Head of caudate nucleus (tissue), 42 donors: ENCODE measurements at regions not wholly inside any gene's neighbourhood (a gene's known extent, or its start where the extent isn't known, plus 50 kb on each side); places are given as distances from the start of the nearest gene placed in this dataset.
"Not testable (repeated sequence)": the region's sequence is repeated elsewhere in the genome, so short reads cannot be mapped to it uniquely, and the experiment has no call there.

Source experiments
- DNase-seq, 42 donors: peaks; one replicate each; pipeline versions ENCODE4 v3.0.0 to v3.0.0-alpha.2; 2020 to 2021; ENCODE audit warnings: mixed read lengths in 7 of 42
- intact Hi-C: fragments of 100-400 bp; cut with DNase I; formaldehyde crosslinking; loops from one replicate; pipeline ENCODE4 v1.15.0; 2022

DNA sequence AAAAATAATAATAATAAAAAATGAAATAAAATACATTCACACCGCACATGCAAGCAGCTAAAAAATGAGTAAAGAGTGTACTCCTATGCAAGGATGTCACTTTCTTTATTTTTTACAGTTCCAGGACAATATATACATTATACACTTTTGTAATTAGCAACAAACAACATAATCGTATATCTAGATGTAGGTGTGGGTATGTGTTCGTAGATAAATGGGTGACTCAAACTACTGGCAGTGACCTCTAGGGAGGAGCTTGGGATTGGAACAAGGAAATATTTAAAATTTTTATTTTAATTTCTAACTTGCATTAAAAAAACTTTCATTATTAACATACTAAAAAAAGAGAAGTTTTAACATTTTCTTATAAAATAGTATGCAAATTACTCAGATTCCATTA lies 86.1 kb upstream of the MYLIP start:
- no peak for DNase-seq
- intact Hi-C loops = no loop called here

DNA sequence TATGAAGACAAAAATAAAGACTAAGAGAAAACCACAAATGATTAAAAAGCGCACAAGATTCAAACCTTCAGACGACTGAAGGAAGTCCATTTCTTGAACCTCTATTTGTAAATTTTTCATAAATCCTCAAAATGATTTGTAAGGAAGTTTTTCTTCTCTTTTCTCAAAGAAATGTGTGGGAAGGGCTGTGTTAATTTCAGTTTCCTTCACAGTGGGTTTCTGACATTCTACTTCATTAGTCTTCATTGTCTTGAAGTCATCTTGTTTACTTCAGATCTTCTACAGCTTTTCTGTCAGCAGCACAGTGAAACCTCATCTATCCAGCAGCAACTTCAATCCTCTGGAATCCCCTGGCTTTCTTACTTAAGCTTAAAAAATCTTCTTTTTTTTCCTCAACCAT lies 87.6 kb upstream of the MYLIP start:
- intact Hi-C loops = no loop called here
- no peak for DNase-seq

DNA sequence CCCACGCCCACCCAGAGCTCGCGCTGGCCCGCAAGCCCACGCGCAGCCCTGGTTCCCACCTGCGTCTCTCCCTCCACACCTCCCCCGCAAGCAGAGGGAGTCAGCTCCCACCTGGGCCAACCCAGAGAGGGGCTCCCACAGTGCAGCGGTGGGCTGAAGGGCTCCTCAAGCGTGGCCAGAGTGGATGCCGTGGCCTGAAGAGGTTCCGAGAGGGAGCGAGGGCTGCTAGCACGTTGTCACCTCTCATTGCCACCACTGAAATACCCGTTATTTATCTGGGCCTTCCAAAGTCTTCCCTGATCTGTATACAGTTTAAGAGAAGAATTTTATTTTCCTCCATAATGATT lies 88.3 kb upstream of the MYLIP start:
- intact Hi-C loops = no loop called here

DNA sequence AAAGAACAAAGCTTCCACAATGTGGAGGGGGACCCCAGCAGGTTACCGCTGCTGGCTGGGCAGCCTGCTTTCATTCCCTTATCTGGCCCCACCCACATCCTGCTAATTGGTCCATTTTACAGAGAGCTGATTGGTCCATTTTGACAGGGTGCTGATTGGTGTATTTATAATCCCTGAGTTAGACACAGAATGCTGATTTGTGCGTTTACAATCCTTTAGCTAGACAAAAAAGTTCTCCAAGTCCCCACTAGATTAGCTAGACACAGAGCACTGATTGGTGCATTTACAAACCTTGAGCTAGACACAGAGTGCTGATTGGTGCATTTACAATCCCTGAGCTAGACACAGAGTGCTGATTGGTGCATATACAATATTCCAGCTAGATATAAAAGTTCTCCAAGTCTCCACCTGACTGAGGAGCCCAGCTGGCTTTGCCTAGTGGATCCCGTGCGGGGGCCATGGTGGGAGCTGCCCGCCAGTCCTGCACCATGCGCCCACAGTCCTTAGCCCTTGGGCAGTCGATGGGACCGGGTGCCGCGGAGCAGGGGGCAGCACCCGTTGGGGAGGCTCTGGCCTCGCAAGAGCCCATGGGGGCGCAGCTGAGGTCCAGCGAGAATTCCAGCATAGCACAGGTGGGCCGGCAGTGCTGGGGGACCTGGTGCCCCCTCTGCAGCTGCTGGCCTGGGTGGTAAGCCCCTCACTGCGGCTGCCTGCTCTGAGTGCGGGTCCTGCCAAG lies 88.8 kb upstream of the MYLIP start:
- intact Hi-C loops, DNase-seq: not testable (repeated sequence)

More for the DNA sequence above, 88.3 kb upstream of the MYLIP start:
- no peak for DNase-seq

DNA sequence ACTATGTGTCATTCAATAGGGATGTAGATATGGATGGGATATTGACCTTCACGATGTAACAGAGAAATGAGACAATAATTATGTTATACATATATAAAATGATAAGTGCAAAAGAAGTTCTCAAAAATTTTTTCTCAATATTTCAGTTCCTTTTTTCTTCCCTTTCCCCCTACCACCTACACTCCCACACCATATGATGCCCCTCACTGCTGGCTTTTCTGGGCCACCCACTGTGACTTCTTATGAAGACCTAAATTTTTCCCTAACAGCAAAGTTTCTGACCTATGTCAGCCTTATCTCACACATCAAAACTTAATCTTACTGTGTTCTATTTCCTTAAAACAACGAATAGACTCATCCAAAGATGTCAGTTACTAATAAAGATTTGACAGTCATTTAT lies 89.9 kb upstream of the MYLIP start:
- DNase-seq = no peak
- intact Hi-C loops = no loop called here

DNA sequence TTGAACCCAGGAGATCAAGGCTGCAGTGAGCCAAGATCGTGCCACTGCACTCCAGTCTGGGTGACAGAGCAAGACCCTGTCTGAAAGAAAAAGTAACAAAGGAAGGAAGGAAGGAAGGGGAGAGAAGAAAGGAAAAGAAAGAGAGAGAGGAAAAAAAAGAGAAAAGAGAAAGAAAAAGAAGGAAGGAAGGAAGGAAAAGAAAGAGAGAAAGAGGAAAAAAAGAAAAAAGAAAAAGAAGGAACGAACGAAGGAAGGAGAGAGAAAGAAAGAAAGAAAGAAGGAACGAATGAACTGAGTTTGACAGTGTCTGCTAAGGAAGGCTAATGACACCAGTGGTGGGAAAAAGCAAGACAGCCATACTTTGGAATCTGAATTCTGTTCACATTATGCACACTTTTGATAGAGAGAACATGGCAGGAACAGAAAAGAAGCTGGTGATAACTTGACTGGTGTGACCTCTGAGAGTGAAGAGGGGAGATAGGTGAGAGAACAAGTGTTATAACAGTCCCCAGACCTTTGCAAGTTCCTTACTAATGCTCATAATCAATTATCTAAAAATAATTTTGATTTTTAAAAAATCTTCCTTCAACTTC lies 93.3 kb upstream of the MYLIP start:
- intact Hi-C loops = no loop called here
- DNase-seq = no peak

DNA sequence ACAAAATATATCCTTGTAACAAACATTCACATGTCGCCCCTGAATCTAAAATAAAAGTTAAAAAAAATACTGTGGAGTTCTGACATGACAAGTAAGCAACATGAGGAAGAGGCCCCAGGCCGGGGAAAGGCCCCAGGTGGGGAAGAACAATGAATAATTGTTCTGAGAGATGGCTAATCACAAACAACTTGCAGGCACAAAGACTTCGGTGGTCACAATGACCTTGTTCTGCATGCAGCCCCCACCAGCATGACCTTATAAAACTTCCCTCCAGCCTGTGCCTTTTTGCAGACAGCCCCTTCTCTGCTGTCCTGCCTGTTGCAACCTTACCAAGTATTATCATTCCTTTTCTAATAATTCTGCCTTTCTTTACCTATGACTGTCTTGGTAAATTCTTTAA lies 95.7 kb upstream of the MYLIP start:
- no peak for DNase-seq
- intact Hi-C loops = no loop called here

DNA sequence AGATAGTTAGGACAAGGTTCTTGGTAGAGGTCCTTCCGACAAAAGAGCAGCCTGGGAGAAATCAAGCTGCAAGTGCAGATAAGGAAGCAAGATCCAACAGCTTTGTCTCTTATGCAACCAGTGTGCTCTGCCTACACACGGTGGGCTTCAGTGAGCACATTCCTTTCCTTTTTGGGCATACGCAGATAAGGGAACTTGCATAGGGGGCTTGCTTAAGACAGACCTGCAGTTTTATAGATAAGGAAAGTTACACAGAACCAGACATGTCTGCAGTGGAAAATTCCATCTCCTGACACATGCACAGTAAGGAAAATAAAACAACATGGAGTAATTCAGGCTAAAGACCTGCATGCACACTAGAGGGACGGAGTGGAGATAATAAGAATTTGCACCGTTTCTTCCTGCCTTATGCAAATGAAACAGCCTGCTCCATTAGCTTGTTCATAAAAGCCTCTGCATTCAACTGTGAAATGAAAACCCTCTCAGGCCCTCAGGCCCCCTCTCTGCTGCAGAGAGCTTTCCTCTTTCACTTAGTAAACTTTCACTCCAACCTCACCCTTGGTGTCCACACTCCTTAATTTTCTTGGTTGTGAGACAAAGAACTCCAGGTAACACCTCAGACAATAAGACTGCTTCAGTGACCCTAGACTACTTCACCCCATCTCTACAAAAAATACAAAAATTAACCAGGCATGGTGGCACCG lies 97.5 kb upstream of the MYLIP start:
- intact Hi-C loops = no loop called here
- no peak for DNase-seq

DNA sequence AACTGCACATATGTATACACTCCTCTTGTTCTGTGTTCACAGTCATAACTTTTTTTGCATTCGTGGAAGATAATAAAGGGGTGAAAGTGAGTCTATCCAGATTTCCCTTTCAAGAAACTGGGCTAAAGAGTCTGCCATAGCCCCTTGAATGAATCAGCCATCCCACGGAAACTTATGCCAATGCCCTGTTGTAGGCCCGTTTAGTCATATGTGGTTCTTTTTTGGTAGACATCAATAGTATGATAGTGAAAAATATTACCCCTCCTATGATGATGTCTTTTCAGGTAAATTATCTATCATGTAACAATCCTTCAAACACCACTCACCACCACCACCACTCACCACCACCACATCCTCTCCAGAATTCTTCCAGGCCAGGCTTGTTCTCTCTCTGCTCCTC lies 99.9 kb upstream of the MYLIP start:
- DNase-seq = no peak
- intact Hi-C loops = no loop called here

DNA sequence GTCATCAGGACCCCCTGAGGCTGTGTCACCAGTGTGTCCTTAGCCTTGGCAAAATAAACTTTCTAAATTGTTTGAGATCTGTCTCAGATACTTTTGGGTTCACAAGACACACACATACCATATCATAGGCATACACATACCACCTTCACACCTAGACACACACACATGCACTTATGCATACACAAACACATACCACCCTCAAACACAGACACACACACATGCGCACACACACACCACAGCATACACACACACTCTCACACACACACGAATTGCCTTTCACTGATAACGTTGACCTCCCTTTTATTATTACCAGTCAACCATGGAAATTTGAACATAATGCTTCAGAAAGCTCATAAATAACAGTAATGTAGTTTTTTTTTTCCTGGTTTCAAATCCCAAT lies 108.6 kb upstream of the MYLIP start:
- intact Hi-C loops = no loop called here
- DNase-seq = no peak

DNA sequence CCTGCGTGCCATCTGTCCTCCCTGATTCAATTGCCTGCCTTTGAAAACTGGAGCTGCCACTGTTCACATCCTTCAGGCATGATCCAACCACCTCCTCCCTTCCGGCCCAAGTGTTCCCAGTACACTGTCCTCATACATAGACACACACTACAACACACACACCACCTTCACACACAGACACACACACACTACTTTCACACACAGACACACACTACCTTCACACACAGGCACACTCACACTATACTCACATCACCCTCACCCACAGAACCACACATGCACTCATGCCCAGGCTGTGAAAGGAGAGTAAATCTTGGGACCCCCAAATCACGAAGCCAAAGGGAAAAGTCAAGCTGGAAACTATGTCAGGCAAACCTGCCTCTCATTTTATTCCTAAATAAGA lies 109.4 kb upstream of the MYLIP start:
- no peak for DNase-seq
- intact Hi-C loops = no loop called here

DNA sequence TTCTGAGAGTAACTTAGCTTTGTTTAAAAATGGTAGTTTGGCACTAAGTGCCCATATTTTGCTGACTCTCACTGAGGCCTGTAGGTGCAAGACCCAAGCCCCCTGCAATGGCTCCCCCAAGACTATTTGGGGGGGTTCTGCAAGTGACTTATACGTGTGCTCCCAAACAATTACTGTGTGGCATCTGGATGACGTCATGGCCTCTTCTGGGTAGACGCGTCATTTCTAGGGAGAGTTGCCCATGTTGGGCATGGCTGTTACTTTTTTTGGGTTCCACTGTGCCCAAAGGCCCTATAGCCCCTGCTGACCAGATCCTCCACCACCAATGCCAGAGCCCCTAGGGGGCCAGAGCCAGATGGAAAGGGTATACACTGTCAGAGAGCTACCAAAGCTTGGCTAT lies 110.3 kb upstream of the MYLIP start:
- no peak for DNase-seq
- intact Hi-C loops = no loop called here

DNA sequence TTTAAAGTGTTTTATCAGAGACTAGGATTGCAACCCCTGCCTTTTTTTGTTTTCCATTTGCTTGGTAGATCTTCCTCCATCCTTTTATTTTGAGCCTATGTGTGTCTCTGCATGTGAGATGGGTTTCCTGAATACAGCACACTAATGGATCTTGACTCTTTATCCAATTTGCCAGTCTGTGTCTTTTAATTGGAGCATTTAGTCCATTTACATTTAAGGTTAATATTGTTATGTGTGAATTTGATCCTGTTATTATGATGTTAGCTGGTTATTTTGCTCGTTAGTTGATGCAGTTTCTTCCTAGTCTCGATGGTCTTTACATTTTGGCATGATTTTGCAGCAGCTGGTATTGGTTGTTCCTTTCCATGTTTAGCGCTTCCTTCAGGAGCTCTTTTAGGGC lies 114.6 kb upstream of the MYLIP start:
- DNase-seq, intact Hi-C loops: not testable (repeated sequence)

DNA sequence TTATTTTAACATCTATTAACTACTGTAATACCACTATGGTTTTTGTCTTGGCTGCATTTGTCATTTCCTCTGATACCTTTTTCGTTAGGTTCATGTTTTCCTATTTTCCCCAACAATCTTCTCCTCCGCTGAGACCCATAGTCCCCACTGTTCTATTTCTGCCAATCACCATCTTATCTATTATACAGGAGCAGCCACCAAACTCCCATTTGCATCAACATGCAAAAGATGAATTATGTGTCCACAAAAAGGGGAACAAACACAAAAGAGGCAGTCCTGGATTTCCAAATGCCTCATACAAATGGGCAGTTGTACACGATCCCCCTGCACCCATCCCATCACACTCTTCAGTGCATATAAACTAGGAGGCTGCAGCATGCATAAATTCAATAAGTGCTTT lies 121.7 kb upstream of the MYLIP start:
- no peak for DNase-seq

DNA sequence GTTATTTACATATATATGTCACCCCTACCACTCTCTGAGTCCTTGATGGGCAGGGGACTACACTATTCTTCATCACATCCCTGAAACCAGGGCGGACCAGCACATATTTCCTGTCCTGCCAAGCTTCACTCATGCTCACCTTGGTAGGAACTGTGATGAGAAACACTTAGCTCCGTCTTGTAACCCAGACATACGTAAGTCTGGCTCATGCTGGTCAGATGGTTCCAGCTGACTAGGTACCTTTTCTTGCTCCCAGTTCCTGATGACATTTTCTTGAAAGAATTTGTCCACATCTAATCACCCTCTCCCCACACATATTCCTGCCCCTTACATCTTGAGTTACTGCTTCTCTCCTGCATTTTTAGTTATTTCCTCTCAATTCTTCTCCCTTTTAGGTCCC lies 122.2 kb upstream of the MYLIP start:
- intact Hi-C loops = no loop called here
- DNase-seq = no peak

More for the DNA sequence above, 121.7 kb upstream of the MYLIP start:
- intact Hi-C loops = no loop called here

DNA sequence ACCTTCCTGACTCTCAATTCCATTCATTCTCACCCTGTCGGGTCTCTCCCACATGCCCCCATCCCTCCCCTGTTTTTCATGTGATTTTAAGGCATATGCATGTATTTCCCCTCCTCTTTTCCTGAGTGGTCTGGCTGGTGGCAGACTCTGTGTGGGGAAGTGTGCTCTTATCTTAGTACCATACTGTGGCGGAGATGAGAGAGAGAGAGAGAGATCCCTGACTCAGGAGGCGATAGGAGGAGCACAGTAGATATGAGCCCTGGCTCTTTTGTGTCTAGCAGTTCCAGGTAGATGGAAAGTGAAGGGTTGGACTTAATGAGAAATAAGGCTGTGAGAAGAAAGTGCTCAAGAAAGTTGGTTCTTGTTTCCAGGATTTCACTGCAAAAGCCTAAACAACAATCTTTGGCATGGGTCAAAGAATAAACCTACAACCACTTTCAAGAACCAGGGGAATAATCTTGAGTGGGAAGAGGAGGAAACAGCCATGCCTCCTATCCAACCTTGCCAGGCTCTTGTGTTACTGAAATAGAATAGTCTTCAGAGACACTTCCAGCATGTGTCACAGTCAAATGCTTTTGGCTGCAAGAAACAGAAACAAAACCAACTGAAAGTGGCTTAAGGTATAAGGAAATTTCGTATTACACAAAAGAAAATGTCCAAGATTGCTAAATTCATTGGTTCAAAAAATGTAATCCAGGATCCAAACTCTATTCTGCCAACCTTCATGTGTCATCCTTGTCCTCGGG lies 123.8 kb upstream of the MYLIP start:
- intact Hi-C loops = no loop called here
- DNase-seq = no peak

DNA sequence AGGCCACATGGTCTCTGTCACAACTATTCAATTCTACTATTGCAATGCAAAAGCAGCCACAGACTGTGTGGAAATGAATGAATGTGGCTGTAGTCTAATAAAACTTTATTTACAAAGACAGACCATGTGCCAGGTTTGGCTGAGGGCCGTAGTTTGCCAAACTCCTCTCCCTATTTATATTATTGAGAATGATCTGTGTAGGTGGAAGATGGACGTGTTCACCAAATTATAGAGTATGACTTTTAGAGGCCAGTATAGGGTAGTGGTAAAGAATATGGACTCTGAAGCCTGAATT lies 125.7 kb upstream of the MYLIP start:
- intact Hi-C loops = no loop called here

DNA sequence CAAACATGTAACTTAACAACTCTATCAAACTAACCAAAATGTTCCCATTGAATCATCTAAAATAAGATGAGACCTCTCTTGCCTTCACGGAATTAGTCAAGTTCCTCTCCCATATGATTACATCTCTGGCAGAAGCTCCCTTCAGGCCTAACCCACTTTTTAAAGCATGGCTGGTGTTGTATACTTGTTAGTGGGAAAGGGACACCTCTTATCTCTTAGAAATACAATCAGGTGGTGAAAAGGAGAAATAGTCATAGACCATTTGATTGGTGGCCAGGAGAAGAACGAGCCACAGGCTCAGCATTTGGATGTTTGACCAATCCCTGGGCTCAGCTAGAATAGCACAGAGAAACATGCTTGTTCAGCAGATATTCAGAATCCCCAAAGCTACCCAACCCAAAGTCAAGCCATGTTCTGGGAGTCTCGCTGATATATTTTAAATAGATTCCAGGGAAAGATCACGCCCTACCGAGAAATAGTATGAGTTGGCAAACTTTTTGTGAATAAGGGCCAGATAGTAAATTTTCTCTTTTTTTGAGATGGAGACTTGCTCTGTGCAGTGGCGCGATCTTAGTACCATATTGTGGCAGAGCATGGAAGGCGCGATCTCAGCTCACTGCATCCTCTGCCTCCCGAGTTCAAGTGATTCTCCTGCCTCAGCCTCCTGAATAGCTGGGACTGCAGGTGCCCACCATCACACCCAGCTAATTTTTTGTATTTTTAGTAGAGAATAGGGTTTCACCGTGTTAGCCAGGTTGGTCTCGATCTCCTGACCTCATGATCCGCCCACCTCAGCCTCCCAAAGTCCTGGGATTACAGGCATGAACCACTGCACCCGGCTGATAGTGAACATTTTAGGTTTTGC lies 126.3 kb upstream of the MYLIP start:
- intact Hi-C loops = no loop called here
- no peak for DNase-seq

More for the DNA sequence above, 125.7 kb upstream of the MYLIP start:
- no peak for DNase-seq

DNA sequence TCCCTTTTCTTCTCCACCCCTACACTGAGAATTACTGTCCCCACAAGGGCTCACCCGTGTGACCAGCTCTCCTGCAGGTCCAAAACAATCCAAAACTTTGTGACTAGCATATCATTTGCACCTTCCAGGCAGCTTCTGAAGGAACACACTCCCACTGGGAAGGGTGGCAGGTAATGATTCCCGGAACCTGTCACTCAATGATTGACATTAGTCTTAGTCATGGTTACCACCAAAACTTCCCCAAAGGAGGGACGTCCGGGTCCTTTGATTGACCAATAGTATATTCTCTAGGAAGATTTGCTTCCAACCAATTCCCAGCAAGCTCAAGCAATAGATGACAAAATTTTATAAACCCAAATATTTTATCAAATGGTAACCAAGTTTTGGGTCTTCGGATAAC lies 127.7 kb upstream of the MYLIP start:
- intact Hi-C loops = no loop called here
- DNase-seq = no peak
